HG03354 (cell line): ENCODE measurements at regions not wholly inside any gene's neighbourhood (a gene's known extent, or its start where the extent isn't known, plus 50 kb on each side); places are given as distances from the start of the nearest gene placed in this dataset.

Experiments
- ATAC-seq: cut with Tn5 transposase; IDR thresholded peaks from one replicate; pipeline ENCODE4 v1.9.1; 2021; ENCODE audit warnings: mild to moderate bottlenecking; ENCODE audit not compliant: unreplicated experiment, poor library complexity, severe bottlenecking

DNA sequence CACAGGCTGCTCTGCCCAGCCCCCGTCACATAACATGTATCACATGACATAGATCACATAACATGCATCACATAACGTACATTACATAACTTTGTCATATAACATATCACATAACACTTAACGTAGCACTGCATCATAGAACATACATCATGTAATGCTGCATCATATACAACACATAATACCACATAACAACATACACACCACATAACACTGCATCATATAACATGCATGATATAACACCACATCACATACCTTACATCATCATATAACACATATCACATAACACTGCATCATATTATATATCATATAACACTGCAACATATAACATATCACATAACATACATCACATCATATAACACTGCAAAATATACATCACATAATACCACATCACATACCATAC is 83.8 kb downstream of the AXIN2 start:
- ATAC-seq: no peak

- no peak for ATAC-seq
Observed at GRCh38 chr17:65474660-65475059, 86.8 kb downstream of the AXIN2 start.

GRCh38 chr17:65473985-65474384 is 87.5 kb downstream of the AXIN2 start:
- ATAC-seq: no peak

- ATAC-seq: no peak
Observed at GRCh38 chr17:65473363-65473762, 88.1 kb downstream of the AXIN2 start.

- ATAC-seq: no peak
Observed at GRCh38 chr17:65472666-65473309, 88.7 kb downstream of the AXIN2 start.

DNA sequence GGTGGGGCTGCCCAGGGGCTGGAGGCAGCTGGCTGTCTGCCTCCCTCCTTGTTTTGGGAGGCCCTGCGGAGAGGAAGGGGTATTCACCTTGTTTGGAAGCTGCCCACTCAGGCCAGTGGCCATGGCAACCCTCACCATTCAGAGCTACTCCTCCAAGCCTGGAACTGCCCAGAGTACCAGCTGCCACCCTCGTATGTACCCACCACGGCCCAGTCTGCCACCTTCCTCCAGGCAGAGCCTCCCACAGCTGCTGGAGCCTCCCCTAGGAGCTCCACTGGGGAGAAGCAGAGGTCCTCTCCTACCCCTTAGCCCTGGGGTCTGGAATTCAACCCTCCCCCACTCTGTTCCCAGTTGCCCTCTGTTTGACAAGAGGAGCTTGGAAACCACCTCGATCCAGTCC is 90.7 kb downstream of the AXIN2 start:
- no peak for ATAC-seq

DNA sequence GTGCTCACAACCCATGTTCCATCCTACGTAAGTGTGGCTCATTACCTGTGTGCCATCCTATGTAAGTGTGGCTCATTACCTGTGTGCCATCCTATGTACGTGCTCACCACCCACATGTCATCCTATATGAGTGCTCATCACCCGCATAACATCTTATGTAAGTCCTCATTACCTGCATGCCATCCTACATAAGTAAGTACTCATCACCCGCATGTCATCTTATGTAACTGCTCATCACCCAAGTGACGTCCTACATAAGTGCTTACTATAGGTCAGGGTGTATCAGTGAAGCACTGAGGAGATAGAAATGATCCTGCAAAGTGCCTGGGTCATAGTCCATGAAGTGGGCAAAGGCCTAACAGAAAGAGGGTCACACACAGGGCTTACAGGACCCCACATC is 93.1 kb downstream of the AXIN2 start:
- no peak for ATAC-seq

DNA sequence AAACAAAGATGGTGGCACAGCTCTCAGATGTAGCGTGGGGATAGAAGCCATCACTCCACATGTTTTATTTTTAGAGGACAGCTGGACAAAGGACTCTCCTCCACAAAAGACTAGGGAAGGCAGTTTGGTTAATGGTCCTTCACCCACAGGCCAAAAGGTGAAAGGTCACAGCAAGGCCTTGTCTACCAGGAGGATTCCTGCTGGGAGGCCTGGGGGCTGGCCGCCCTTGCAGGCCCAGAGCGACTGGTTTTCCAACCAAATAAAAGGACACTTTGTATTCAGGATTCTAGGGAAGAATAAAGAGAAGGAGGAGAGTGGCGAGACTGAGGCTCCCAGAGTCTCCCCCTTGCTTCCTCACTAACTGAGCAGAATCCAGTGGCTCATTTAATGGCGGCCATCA is 94.3 kb downstream of the AXIN2 start:
- ATAC-seq: no peak

DNA sequence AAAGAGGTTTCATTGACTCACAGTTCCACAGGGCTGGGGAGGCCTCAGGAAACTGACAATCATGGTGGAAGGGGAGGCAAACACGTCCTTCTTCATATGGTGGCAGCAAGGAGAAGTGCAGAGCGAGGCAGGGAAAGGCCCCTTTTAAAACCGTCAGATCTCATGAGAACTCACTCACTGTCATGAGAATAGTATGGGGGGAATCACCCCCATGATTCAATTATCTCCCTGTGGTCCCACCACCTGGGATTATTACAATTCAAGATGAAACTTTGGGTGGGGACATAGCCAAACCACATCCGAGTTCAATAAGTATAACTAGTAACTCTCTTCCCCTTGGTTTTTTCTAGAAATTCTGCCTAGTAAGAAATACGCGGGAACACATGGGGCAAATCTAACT is 94.9 kb downstream of the AXIN2 start:
- ATAC-seq: no peak

DNA sequence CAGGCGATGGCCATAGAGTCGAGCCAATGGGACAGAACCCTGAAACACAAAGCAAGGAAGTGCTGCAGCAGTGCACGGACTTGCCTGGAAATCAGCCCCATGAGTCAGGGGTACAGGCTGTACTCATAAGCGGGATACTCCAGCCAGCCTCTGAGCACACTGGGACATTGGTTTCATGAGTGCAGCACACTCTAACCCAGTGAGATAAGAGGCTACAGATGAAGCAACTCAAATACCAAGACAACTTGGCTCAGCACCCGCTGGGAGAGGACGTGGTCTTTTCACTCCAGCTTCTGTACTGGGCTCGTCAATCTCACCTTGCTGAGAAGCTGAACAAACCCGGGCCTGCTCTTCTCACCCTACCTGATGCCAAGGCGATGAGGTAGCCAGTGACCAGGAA is 98.2 kb downstream of the AXIN2 start:
- no peak for ATAC-seq

- no peak for ATAC-seq
Observed at GRCh38 chr17:65459677-65460347, 101.6 kb downstream of the AXIN2 start.

DNA sequence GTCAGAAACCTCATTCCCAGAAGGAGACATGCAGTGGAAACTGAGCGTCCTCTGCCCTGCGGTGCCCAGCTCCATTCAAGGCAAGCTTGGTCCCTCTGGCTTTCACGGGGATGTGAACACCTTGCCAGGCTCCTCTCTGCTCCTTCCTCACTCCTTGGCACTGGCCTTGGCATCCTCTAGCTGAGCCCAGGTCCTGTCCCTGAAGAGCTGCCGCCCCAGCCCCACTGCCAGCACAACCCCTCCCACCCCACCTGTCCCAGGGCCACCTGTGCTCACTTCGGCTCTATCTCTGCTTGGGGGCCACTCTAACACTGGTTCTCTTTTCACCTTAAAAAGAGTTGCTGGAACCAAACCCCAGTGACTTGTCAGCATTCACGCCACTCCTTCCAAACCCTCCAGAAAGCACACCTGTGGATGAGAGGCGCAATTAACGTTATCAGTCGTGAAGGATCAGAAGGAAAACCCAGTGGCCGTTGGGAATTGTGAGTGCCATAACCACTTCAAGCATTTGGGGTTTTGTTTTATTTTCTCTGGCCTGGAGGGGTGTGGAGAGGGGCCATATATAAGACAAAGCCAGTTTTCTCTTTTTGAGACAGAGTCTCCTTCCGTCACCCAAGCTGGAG is 103.7 kb downstream of the AXIN2 start:
- no peak for ATAC-seq

GRCh38 chr17:65457183-65457582 is 104.3 kb downstream of the AXIN2 start:
- ATAC-seq: no peak

DNA sequence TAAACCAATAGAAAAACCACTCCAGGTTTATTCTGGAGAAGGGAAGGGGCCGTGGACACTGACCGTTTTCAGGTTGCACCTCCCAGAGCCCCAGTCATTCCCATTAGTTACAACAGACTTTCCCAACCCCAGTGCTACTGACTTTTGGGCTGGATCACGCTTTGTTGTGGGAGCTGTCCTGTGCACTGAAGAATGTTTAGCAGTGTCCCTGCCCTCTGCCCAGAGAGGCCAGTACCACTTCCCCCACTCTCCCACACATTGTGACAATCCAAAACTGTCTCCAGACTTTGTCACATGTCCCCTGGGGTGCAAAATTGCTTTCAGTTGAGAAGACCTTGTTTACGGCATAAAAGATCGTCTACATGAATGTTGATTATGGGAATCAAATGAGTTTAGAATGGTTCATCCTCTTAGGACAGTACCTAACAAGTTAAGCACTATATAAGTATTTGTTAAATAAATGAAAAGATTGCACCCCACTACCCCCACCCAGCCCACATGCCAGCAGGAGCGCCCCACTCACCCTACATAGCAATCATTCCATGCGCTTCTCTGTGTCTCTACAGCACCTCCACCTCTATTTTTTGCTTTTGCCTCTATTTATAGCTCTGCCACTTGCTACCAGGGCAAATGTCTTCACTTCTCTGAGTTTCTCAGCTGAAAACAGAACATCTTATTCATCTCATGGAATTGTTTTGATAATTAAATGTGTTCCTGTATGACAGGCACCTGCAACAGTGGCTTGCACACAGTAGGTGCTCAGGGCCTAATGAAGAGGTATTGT is 104.9 kb downstream of the AXIN2 start:
- ATAC-seq: no peak

DNA sequence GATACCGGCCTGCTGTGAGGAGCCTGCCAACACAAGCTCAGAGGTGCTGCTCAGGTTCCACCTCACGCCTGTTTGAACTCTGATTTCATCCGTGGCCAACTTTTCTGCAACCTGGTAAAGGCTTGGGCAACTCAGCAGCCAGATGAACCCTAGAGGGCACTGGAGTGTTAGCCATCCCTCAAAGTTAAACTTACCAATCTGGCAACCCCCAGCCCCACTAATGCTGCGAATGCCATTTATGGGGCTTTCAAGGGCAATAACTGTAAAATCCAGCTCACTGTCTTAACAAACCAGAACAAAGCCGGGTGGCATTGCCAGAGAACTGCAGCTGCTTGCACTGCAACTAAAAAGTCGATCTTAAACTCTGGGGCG is 105.5 kb downstream of the AXIN2 start:
- ATAC-seq: no peak

DNA sequence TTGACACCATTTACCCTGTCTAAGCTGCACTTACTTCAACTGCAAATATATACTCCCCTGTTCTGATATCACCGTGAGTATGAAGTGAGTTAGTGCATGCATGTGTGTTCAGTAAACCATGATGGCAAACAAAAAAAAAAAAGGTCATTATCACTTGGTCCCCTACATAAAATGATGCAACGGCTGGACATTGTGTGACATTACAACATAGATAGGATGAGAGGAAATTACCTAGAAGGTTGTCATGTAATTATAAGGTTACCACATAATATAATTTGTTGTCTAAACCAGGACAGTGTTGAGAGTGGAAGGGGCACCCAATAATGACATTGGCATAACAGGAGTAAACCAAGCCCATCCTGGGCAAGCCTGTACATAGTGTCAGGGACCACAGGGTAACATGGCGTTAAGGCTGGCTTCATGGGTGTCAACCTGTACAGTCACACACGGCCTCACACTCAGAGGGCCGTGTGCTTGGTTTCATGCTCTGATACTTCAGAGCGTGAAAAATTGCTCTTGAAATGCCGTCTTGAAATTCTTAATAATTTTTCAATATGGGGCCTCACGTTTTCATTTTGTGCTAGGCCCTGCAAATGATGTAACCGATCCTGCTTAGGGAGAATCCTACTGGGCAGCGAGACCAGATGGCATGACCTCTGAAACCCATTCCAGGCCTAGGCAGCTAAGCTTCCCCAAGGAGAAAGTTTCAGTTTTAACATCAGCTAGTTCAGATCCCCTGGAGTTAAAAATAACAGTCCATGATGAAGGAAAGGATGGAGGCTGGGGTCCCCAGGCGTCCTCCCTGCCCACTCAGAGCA is 106.1 kb downstream of the AXIN2 start:
- ATAC-seq: no peak

DNA sequence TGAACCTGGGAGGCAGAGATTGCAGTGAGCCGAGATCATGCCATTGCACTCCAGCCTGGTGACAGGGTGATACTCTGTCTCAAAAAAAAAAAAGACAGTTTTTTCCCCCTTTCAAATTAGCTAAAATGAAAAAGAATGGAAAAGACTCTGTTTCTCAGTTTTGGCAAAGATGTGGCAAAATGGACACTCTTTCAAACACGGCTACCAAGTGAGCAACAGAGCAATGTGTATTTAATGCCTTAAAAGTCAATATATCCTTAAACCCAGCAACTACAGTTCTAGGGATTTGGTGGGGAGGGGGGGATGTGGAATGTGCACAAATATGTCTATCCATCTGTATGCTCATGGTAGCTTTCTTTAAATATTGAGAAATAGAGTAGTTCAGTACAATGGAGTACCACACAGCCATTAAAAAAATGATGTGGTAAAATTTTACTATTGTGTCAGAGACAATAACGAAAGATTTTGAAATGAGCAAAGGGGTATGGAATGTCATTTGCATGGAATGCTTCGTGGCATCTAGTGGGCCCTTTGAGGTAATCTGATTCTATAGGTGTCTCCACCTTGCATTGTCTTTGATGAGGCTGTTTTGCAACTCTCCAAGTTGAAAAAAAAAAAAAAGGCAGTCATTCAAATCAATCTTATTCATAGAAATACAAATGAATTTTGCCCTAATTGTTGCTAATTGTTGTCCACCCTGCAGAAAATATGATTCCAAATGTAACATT is 108.1 kb downstream of the AXIN2 start:
- no peak for ATAC-seq

DNA sequence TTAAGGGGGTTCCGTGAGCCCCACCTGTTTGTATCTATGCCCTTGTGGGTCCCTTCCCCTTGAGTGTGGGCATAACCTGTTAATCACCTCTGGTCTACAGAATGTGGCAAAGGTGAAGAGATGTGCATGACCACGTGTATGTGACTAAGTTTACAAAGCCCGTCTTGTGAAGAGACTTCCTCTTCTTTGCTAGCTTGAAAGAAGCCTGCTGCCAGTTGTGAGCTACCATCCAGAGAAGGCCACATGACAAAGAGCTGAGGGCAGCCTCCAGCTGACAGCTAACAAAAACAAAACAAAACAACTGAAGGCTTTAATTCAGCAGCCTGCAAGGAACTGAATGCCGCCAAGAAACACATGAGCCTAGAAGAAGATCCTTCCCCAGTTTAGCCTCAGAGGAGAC is 112.0 kb downstream of the AXIN2 start:
- ATAC-seq: no peak

DNA sequence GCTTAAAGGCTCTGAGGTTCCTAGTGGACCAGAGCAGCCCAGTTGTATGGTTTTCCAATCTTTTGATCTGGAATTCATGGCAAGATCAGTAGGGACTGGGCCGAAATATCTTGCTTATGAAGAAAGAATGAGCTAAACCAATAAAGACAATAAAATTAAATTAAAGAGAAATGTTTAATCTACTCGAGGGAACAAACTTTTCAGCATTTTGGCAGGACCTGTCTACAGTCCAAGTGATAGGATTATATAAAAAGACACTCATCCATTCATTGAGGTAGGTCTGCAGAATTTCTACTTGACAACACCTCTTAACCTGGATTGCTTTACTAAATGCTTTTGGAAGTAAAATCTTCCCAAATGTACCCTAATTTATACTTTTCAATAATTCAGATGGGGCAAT is 113.6 kb downstream of the AXIN2 start:
- ATAC-seq: no peak
